CD4-positive, alpha-beta memory T cell (primary cell): ENCODE measurements at regions not wholly inside any gene's neighbourhood (a gene's known extent, or its start where the extent isn't known, plus 50 kb on each side); places are given as distances from the start of the nearest gene placed in this dataset.

Source experiments
- CTCF ChIA-PET: fragments of 350-600 bp; sonication (Branson Sonifier 250); formaldehyde crosslinking; loops from one replicate; lab custom pipeline; 2021; ENCODE audit warnings: inconsistent platforms; ENCODE audit not compliant: partially characterized antibody; lab: Charles Lee
- POLR2A ChIA-PET: fragments of 350-600 bp; sonication (Branson Sonifier 250); formaldehyde crosslinking; loops from one replicate; lab custom pipeline; 2021; ENCODE audit not compliant: partially characterized antibody; lab: Charles Lee
- DNase-seq, 5 donors: peaks; one replicate each; pipeline versions ENCODE4 v3.0.0 to v3.0.0-alpha.2; 2020 to 2022; ENCODE audit warnings: mixed read lengths in 1 of 5
- H3K27ac ChIP-seq: one replicate; pipeline ENCODE4 v1.7.0; 2013; ENCODE audit warnings: low read depth, low read length
- H3K27me3 ChIP-seq: 2 replicates; pipeline ENCODE4 v1.7.0; 2013; ENCODE audit warnings: mild to moderate bottlenecking, low read length, moderate library complexity; ENCODE audit not compliant: insufficient read depth
- H3K36me3 ChIP-seq: 2 replicates; pipeline ENCODE4 v1.7.0; 2013; ENCODE audit warnings: mild to moderate bottlenecking, low read length, moderate library complexity; ENCODE audit not compliant: insufficient read depth
- H3K4me1 ChIP-seq: 2 replicates; pipeline ENCODE4 v1.7.0; 2013; ENCODE audit warnings: mild to moderate bottlenecking, low read length, moderate library complexity; ENCODE audit not compliant: insufficient read depth
- H3K4me3 ChIP-seq, 2 donors: one replicate each; pipeline ENCODE4 v1.7.0; 2013; ENCODE audit warnings: low read length in 2 of 2, mild to moderate bottlenecking in 1 of 2
- H3K9me3 ChIP-seq, 2 donors: one replicate each; pipeline ENCODE4 v1.7.0; 2013; ENCODE audit warnings: low read length in 2 of 2, control low read depth in 1 of 2; ENCODE audit not compliant: control insufficient read depth in 1 of 2
- H3K27ac Mint-ChIP-seq, 7 donors: one replicate each; pipeline ENCODE4 v1.8.0; 2020 to 2021; ENCODE audit warnings: mixed read lengths in 7 of 7, mild to moderate bottlenecking in 6 of 7, inconsistent platforms in 3 of 7, moderate library complexity in 3 of 7
- H3K27me3 Mint-ChIP-seq, 2 donors: one replicate each; pipeline ENCODE4 v1.8.0; 2020 to 2021; ENCODE audit warnings: mixed read lengths in 2 of 2
- H3K36me3 Mint-ChIP-seq, 2 donors: one replicate each; pipeline ENCODE4 v1.8.0; 2020 to 2021; ENCODE audit warnings: mixed read lengths in 2 of 2, inconsistent platforms in 1 of 2, mild to moderate bottlenecking in 1 of 2
- H3K4me1 Mint-ChIP-seq, 4 donors: one replicate each; pipeline ENCODE4 v1.8.0; 2020 to 2021; ENCODE audit warnings: mixed read lengths in 4 of 4, mild to moderate bottlenecking in 1 of 4
- H3K4me3 Mint-ChIP-seq, 8 donors: one replicate each; pipeline ENCODE4 v1.8.0; 2020 to 2021; ENCODE audit warnings: mixed read lengths in 8 of 8, mild to moderate bottlenecking in 7 of 8, moderate library complexity in 6 of 8, inconsistent platforms in 3 of 8
- H3K9me3 Mint-ChIP-seq, 8 donors: one replicate each; pipeline ENCODE4 v1.8.0; 2020 to 2021; ENCODE audit warnings: mixed read lengths in 8 of 8, mild to moderate bottlenecking in 5 of 8, inconsistent platforms in 3 of 8, moderate library complexity in 1 of 8
- intact Hi-C: fragments of 100-400 bp; cut with micrococcal nuclease; formaldehyde crosslinking; loops from one replicate; pipeline ENCODE4 v1.15.1; 2023

- no peaks in the 10 kb centered on the region for H3K27me3 Mint-ChIP-seq
- no peaks in the 10 kb centered on the region for H3K36me3 ChIP-seq
- ChIA-PET POLR2A (no interaction called here), CTCF (interaction anchor here (1.2 kb wide), 1 partner anchor 9 kb away, joined by 3 read pairs; no protein-coding TSS in a partner anchor)
- H3K27ac ChIP-seq, result no peak overlapping the region
- DNase-seq, result no peak
- H3K4me1 ChIP-seq, result no peaks in the 10 kb centered on the region
- H3K27me3 ChIP-seq, result no peaks in the 10 kb centered on the region
- H3K4me1 Mint-ChIP-seq, result no peaks in the 10 kb centered on the region
- intact Hi-C loops, result no loop called here
- no peak overlapping the region for H3K27ac Mint-ChIP-seq
- no peaks in the 10 kb centered on the region for H3K9me3 ChIP-seq
- H3K4me3 ChIP-seq, result no peak overlapping the region
- no peak overlapping the region for H3K4me3 Mint-ChIP-seq
- peaks cover 0 to 12% (median 5%) of the 10 kb centered on the region in 8 donors for H3K9me3 Mint-ChIP-seq
- no peaks in the 10 kb centered on the region for H3K36me3 Mint-ChIP-seq
Measured at GRCh38 chr1:60535713-60536112, 462.1 kb upstream of the C1orf87 start.

- Mint-ChIP-seq H3K9me3 (peaks cover 0 to 6% (median 0%) of the 10 kb centered on the region in 8 donors), H3K4me1 (no peaks in the 10 kb centered on the region), H3K4me3 (no peak overlapping the region), H3K36me3 (no peaks in the 10 kb centered on the region), H3K27ac (no peak overlapping the region), H3K27me3 (no peaks in the 10 kb centered on the region)
- Histone ChIP-seq H3K27ac (no peak overlapping the region), H3K4me3 (no peak overlapping the region), H3K9me3 (no peaks in the 10 kb centered on the region), H3K27me3 (no peaks in the 10 kb centered on the region), H3K36me3 (no peaks in the 10 kb centered on the region), H3K4me1 (no peaks in the 10 kb centered on the region)
- intact Hi-C loops, result no loop called here
- CTCF ChIA-PET, result interaction anchor here (0.6 kb wide), 1 partner anchor 68 kb away, joined by 3 read pairs; no protein-coding TSS in a partner anchor
- DNase-seq, result no peak
- POLR2A ChIA-PET, result no interaction called here
Measured at GRCh38 chr1:60527567-60527966, 454.0 kb upstream of the C1orf87 start.

DNA sequence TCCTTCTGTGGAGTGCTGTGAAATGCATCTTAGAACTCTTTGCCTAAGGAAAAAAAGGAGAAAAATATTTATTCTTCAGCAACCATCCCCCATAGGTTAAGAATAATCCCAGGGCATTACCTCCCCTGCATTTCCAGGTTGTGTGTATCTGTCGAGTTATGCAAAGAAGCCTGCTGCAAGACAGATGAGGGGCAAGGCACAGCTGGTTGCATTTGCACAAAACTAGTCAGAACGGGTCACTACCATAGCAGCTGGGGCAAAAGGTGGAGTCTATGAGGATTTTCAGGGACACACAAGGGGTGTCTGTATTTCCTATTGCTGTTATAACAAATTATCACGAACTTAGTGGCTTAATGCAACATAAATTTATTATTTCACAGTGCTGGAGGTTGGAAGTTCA, 443.4 kb upstream of the C1orf87 start:
- Mint-ChIP-seq H3K27me3 (no peaks in the 10 kb centered on the region), H3K27ac (no peak overlapping the region)
- H3K4me1 ChIP-seq, result no peaks in the 10 kb centered on the region

GRCh38 chr1:60510162-60510561, 436.6 kb upstream of the C1orf87 start:
- DNase-seq, result no peak
- Mint-ChIP-seq H3K4me1 (no peaks in the 10 kb centered on the region), H3K36me3 (no peaks in the 10 kb centered on the region), H3K9me3 (peaks cover 0 to 4% (median under 1%) of the 10 kb centered on the region in 8 donors), H3K4me3 (no peak overlapping the region), H3K27me3 (no peaks in the 10 kb centered on the region), H3K27ac (no peak overlapping the region)
- intact Hi-C loops, result no loop called here
- ChIA-PET CTCF (no interaction called here), POLR2A (no interaction called here)
- Histone ChIP-seq H3K36me3 (no peaks in the 10 kb centered on the region), H3K4me1 (no peaks in the 10 kb centered on the region), H3K4me3 (no peak overlapping the region), H3K9me3 (no peaks in the 10 kb centered on the region), H3K27me3 (no peaks in the 10 kb centered on the region), H3K27ac (no peak overlapping the region)

More for the DNA sequence above, 443.4 kb upstream of the C1orf87 start:
- POLR2A ChIA-PET, result no interaction called here
- CTCF ChIA-PET, result no interaction called here
- Histone ChIP-seq H3K4me3 (no peak overlapping the region), H3K27ac (no peak overlapping the region), H3K27me3 (no peaks in the 10 kb centered on the region), H3K36me3 (no peaks in the 10 kb centered on the region), H3K9me3 (no peaks in the 10 kb centered on the region)
- H3K36me3 Mint-ChIP-seq, result no peaks in the 10 kb centered on the region
- H3K9me3 Mint-ChIP-seq, result peaks cover 0 to 7% (median under 1%) of the 10 kb centered on the region in 8 donors
- DNase-seq, result no peak
- no peak overlapping the region for H3K4me3 Mint-ChIP-seq
- intact Hi-C loops, result no loop called here
- no peaks in the 10 kb centered on the region for H3K4me1 Mint-ChIP-seq

GRCh38 chr1:60504206-60504840, 430.8 kb upstream of the C1orf87 start:
- no peaks in the 10 kb centered on the region for H3K9me3 ChIP-seq
- H3K4me1 ChIP-seq, result no peaks in the 10 kb centered on the region
- Mint-ChIP-seq H3K27me3 (no peaks in the 10 kb centered on the region), H3K27ac (no peak overlapping the region), H3K4me3 (no peak overlapping the region), H3K4me1 (no peaks in the 10 kb centered on the region), H3K9me3 (peaks cover 0 to 7% (median 0%) of the 10 kb centered on the region in 8 donors), H3K36me3 (no peaks in the 10 kb centered on the region)
- intact Hi-C loops, result no loop called here
- no peak overlapping the region for H3K4me3 ChIP-seq
- POLR2A ChIA-PET, result no interaction called here
- H3K27me3 ChIP-seq, result no peaks in the 10 kb centered on the region
- no peak overlapping the region for H3K27ac ChIP-seq
- no peaks in the 10 kb centered on the region for H3K36me3 ChIP-seq
- DNase-seq, result no peak
- CTCF ChIA-PET, result no interaction called here

GRCh38 chr1:60503266-60503925, 429.8 kb upstream of the C1orf87 start:
- Histone ChIP-seq H3K4me3 (no peak overlapping the region), H3K9me3 (no peaks in the 10 kb centered on the region), H3K36me3 (no peaks in the 10 kb centered on the region), H3K27me3 (no peaks in the 10 kb centered on the region), H3K4me1 (no peaks in the 10 kb centered on the region), H3K27ac (no peak overlapping the region)
- no peaks in the 10 kb centered on the region for H3K36me3 Mint-ChIP-seq
- H3K27ac Mint-ChIP-seq, result no peak overlapping the region
- H3K9me3 Mint-ChIP-seq, result peaks cover 0 to 8% (median 5%) of the 10 kb centered on the region in 8 donors
- intact Hi-C loops, result no loop called here
- DNase-seq, result no peak
- ChIA-PET POLR2A (no interaction called here), CTCF (no interaction called here)
- no peaks in the 10 kb centered on the region for H3K27me3 Mint-ChIP-seq
- H3K4me1 Mint-ChIP-seq, result no peaks in the 10 kb centered on the region
- H3K4me3 Mint-ChIP-seq, result no peak overlapping the region

GRCh38 chr1:60502506-60502905, 428.9 kb upstream of the C1orf87 start:
- Histone ChIP-seq H3K4me3 (no peak overlapping the region), H3K27ac (no peak overlapping the region), H3K4me1 (no peaks in the 10 kb centered on the region), H3K27me3 (no peaks in the 10 kb centered on the region), H3K9me3 (no peaks in the 10 kb centered on the region), H3K36me3 (no peaks in the 10 kb centered on the region)
- DNase-seq, result no peak
- no peak overlapping the region for H3K27ac Mint-ChIP-seq
- ChIA-PET CTCF (no interaction called here), POLR2A (no interaction called here)
- no peaks in the 10 kb centered on the region for H3K27me3 Mint-ChIP-seq
- H3K36me3 Mint-ChIP-seq, result peaks cover 0 to under 1% of the 10 kb centered on the region in 2 donors
- H3K4me3 Mint-ChIP-seq, result no peak overlapping the region
- no peaks in the 10 kb centered on the region for H3K4me1 Mint-ChIP-seq
- intact Hi-C loops, result no loop called here
- H3K9me3 Mint-ChIP-seq, result peaks cover 3 to 13% (median 8%) of the 10 kb centered on the region in 8 donors
